PFSK-1 (cell line): ENCODE measurements at regions not wholly inside any gene's neighbourhood (a gene's known extent, or its start where the extent isn't known, plus 50 kb on each side); places are given as distances from the start of the nearest gene placed in this dataset.

Experiments used
- POLR2AphosphoS5 ChIP-seq: IDR thresholded peaks from 2 replicates; pipeline ENCODE4 v1.6.1; 2012; ENCODE audit warnings: low read depth, mild to moderate bottlenecking, control low read depth, low read length, moderate library complexity
- SIN3A ChIP-seq: IDR thresholded peaks from 2 replicates; pipeline ENCODE4 v1.6.1; 2012; ENCODE audit warnings: mild to moderate bottlenecking, low read length, moderate library complexity, borderline replicate concordance; ENCODE audit not compliant: insufficient read depth
- TAF1 ChIP-seq: IDR thresholded peaks from 2 replicates; pipeline ENCODE4 v1.6.1; 2012; ENCODE audit warnings: low read length, control low read depth, borderline replicate concordance; ENCODE audit not compliant: insufficient read depth
- TF ChIP-seq, protein P1 (sequence below), 2 experiments: IDR thresholded peaks; 2 replicates each; pipeline versions ENCODE4 v1.6.1 to v1.8.0; 2011 to 2012; ENCODE audit warnings: low read depth in 2 of 2, low read length in 2 of 2, control low read depth in 1 of 2, inconsistent platforms in 1 of 2, mild to moderate bottlenecking in 1 of 2, moderate library complexity in 1 of 2; ENCODE audit not compliant: insufficient read depth in 1 of 2

DNA sequence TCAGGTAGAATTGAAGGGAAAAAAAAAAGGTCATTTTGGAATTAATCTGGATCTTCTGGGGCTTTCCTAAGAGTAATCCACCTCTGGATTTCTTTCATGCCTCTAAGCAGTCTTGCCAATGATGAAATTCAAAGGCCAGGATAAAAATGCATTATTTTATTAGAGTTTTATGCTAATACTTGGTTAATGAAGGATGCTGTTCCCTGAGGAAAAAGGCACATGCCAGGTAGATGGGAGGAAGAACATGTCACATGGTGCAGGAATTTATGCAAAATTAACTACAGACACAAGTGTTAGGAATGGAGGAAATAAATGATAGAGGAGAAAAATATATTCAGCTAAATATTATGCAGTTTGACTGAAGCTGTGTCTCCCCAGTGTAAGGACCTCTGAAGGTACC lies 792.0 kb downstream of the ETS1 start:
- no peak for TF ChIP-seq POLR2AphosphoS5
- TF ChIP-seq, protein P1, sequence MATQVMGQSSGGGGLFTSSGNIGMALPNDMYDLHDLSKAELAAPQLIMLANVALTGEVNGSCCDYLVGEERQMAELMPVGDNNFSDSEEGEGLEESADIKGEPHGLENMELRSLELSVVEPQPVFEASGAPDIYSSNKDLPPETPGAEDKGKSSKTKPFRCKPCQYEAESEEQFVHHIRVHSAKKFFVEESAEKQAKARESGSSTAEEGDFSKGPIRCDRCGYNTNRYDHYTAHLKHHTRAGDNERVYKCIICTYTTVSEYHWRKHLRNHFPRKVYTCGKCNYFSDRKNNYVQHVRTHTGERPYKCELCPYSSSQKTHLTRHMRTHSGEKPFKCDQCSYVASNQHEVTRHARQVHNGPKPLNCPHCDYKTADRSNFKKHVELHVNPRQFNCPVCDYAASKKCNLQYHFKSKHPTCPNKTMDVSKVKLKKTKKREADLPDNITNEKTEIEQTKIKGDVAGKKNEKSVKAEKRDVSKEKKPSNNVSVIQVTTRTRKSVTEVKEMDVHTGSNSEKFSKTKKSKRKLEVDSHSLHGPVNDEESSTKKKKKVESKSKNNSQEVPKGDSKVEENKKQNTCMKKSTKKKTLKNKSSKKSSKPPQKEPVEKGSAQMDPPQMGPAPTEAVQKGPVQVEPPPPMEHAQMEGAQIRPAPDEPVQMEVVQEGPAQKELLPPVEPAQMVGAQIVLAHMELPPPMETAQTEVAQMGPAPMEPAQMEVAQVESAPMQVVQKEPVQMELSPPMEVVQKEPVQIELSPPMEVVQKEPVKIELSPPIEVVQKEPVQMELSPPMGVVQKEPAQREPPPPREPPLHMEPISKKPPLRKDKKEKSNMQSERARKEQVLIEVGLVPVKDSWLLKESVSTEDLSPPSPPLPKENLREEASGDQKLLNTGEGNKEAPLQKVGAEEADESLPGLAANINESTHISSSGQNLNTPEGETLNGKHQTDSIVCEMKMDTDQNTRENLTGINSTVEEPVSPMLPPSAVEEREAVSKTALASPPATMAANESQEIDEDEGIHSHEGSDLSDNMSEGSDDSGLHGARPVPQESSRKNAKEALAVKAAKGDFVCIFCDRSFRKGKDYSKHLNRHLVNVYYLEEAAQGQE (IDR thresholded peaks at IDR 0.05; ENCODE audit: insufficient read depth in 1 of 2, low read depth in 2 of 2, low read length in 2 of 2), result no peak
- no peak for TF ChIP-seq SIN3A
- TF ChIP-seq TAF1, result no peak
